GM19238 (cell line): ENCODE measurements at regions not wholly inside any gene's neighbourhood (a gene's known extent, or its start where the extent isn't known, plus 50 kb on each side); places are given as distances from the start of the nearest gene placed in this dataset.

Experiments
- DNase-seq: peaks from one replicate; pipeline ENCODE4 v3.0.0; 2011; ENCODE audit warnings: low spot score; ENCODE audit not compliant: insufficient read length

DNA sequence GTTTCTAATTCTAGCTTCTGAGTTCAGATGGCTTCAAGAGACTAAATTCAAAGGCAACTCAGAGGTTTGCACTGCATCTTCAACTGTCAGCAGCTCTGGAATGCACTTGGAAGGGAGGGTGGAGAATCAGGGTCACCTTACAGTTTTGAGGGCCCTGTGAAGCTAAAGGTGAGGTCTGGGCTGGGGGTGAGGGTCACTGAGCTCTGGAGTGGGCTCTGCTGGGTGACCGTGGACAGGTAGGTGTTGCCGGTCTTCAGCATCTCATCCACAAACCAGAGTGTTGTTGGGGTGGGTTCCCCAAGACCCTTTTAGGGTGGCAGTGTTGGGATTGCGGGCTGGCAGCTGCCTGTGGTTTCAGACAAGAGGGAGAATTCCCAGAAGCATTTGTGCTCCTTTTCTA, 70.1 kb upstream of the CXCR4 start:
- DNase-seq: no peak

DNA sequence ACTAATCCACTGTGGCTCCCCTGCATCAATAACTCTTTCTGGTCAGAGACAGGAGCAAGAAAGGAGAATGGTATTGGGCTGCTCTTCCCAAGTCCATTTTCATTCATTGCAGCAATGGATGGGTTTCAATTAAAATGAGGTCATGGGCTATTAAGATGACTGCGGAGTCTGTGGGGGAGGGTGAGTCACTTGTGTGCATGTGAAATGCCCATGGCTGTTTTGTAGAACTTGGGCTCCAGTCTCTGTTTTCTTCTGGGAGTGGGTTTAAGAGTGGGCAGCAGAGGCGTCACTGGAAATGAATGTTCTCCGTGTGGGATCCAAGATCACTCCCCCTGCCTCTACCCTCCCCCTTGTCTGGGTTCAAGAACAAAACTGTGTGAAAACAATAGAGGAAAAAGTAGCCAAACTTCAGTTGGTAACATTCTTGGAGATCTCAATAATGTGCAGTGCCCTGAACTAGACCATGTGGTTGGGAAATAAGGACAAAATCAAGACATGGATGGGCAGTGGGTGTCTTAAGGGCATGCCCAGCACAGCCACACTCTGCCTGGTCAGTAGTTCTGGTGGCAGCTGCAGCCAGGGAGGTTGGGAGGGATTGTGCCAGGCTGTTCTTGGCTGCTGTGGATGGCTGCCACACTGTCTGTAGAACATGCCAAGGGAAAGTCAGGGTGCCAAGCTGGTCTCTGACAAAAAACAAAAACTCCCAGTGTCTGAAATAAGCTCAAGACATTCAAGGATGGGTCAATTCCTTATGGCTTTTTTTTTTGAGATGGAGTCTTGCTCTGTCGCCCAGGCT, 68.2 kb upstream of the CXCR4 start:
- no peak for DNase-seq

DNA sequence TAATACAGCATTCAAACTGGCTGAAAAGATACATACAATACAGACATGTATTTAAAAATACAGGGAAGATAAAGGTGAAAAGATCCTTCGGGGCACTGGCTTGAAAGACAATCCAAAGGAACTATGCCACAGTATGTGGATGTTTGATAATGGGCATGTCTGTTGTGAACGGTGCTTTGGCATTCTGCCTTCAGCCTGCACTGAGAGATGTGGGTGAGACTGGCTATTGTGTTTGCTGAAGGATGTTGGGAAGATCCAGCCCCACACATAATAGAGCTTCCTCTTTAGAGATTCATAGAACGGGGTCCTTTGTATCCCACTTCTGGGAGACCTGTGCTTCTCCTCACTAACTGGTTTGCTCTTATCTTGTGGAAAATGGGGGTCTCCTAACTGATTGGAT, 65.1 kb upstream of the CXCR4 start:
- no peak for DNase-seq

DNA sequence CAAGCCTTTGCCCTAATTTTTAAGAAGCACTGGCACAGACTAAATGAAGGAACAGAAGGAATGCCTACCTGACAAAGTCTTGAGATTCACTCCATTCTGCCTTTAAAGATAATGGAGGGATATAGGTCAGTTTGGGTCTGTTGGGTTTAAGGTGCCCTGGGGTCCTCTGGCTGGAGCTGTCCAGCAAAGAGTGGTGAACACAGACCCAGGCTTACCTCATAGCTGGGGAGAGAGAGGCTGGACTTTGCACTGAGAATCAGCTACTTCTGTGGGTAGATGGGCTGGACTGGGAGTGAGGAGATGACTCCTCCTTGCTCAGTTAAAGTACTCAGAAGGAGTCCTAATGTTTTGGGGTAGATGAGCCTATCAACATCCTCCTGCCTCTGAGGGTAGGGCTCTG, 64.4 kb upstream of the CXCR4 start:
- DNase-seq: no peak

DNA sequence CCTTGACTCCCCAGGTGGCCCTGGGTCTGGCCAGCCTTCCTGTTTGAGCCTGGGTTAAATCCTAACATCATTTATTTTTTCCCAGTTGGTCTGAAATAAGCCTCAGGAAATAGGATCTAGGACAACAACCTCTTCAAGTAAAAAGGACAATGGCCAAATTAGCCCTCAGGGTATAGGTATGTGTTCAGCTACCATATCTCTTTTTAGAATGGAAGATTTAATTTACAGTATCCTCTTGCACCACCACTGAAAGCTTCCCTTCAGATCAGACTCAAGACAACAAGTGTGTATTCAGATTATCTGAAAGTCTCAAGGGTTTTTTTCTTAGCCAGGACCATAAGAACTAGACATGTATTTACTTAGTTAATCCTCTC, 61.6 kb upstream of the CXCR4 start:
- DNase-seq: no peak

DNA sequence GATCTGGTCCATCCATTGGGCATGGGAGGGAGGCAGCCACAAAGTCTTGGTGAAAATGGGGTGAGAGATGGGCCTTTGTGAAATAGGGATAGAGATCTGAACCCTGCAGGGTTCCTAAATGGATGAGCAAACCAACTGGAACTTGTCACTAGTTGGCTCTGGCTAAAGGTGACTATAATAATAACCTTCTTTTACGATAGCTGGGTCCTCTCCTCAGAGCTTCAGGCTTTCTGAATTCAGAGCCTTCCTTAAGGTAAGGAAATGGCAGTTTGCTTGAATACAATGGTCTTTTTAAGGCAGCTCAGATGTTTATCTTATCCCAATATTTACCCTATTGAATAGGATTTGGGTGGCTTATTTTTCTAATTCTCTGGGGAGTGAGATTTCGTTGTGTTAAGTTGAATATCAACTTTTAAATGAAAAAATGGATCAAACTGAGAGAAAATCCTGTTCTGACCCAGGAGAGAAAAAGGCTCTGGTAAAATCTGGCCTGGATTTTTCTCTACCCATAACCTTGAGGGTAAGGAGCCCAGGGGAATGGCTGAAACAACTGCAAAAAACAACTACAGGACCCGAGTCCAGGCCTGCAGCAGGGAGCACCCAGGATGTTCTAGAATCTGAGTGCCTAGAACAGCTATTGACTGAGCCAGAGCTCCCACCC, 61.1 kb upstream of the CXCR4 start:
- DNase-seq: no peak

DNA sequence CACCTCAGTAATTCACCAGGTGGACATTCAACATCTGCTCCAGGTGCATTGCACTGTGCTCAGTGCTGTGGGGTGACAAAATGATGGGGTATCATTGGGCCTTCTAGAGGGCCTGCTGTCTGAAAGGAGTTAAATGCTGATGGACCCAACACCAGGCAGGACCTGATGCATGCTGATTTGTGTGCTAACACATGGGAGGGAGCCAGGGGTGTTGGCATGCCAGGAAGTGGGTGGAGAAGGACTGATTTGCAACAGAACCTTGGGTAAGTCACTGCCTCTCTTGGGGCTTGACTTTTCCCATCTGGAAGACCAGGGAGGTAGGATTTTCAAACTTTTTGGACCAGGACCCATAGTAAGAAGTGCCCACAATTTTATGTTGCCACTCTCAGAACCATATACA, 57.9 kb upstream of the CXCR4 start:
- DNase-seq: no peak

DNA sequence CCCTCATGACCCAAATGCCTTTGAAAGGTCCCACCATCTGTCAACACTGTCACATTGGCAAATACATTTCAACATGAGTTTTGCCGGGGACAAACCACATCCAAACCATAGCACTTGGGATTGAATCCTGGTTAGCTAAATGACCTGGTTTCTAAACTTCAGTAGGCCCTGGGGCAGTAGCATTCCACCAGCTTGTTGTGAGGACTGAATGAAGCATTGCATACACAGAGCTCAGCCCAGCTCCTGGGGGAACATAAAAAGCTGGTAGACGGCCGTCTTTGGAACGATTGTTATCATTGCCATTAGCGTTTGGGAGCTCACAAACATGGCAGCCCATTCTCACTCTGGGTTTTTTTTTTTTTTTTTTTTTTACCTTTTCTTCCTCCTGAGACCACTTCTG, 57.5 kb upstream of the CXCR4 start:
- DNase-seq: no peak

DNA sequence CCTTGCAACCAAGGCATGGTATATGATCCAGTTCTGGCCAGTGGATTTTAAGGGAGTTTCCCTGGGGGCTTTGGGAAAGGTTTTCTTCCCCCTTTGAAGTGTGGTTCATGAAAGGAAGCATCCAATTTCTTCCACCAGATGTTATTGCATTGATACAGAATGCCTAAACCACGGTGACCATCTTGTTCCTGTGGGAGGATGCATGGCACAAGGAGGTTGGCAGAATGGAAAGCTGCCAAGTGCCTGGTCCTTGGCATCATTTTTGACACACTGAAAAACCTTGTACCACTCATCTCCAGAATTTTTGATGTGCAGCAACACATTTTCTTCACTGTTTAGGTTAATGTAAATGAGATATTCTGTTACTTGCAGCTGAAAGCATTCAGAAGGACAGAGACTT, 55.2 kb upstream of the CXCR4 start:
- DNase-seq: no peak

DNA sequence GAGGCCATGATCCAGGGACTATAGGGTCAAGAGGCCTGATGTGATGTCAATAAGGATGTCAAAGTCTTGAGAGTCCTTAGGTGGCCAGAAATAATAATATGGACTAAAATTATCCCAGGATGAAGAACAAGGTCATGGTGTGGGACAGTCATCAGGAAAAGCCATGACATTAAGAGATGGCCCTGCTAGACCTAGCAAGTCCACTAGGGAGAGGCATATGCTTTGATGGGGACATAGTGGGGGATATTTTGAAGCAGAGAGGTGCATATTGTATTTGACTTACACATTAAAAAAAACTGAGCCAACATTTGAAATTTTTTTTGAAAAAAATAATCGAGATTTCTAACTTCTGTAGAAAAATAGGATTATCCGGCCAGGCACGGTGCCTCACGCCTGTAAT, 53.3 kb upstream of the CXCR4 start:
- DNase-seq: no peak

DNA sequence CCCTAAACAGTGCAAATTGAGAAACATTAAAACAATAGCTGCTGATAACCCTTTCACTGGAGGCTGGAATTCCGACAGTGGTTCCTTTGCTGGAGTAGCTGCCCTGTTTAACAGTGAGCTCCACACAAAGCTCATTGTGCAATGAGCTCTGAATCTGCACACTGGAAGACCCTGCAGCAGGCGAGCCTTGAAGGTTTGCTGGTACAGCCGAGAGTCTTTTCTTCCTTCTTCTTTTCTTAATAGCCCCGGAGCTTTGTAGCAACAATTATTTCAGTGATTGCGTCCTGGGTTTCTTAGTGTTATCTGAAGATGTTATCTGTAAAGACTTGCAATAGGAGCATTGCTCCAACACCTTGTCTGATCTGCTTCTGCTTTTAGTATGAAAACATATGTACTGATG, 50.8 kb upstream of the CXCR4 start:
- DNase-seq: no peak

DNA sequence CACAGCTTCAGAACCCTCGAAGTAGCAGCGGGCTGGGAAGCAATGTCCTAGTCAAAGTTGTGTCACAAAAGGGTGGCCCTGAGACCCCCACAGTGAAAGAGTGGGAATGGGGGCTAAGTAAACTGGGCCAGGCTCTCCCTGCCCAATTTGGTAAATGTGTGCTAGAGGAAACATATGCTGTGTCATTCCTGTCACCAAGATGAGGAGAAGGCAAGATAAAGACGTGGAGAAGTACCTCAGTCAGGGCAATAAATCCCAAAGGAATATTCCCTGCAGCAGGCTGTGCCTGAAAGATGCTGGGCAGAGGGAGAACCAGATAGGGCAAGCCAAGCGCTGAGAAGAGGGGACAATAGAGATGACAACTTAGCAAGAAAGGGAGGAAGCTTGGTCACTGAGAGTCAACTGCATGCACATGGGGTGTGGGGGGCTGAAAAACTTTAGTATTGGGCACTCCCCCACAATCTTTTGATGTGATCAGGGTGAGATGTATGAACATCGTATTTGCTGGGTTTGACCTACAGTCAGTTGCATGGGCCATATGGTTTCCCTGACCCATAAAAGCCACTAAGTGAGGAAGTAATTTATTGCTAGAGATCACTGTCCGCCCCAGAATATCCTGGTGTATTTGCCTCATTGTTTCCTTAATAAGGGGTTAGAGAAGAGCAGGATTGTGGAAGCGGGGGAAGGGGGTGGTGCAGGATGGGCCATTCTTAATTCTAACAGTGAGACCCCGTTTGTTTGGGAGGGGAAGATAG, 49.9 kb upstream of the CXCR4 start:
- DNase-seq: no peak
